ENCODE measurements at regions not wholly inside any gene's neighbourhood (a gene's known extent, or its start where the extent isn't known, plus 50 kb on each side); places are given as distances from the start of the nearest gene placed in this dataset.

GRCh38 chr7:124423863-124424262, 341.7 kb downstream of the GPR37 start:
- Histone ChIP-seq H3K9ac (ENCODE audit: insufficient read depth in 1 of 2, low read length in 2 of 2) (no peak overlapping the region), H3K27me3 (ENCODE audit: control insufficient read depth in 3 of 3, insufficient read depth in 3 of 3, low read length in 2 of 3) (no peaks in the 10 kb centered on the region), H3K4me1 (ENCODE audit: control insufficient read depth in 5 of 5, insufficient read depth in 5 of 5, low read length in 5 of 5) (no peaks in the 10 kb centered on the region), H3K4me3 (no peak overlapping the region), H3K9me3 (ENCODE audit: control insufficient read depth in 4 of 4, insufficient read depth in 3 of 4, low read length in 3 of 4) (no peaks in the 10 kb centered on the region), H3K27ac (ENCODE audit: low read depth in 1 of 2, low read length in 1 of 2) (no peak overlapping the region), H3K36me3 (ENCODE audit: control insufficient read depth in 4 of 4, insufficient read depth in 4 of 4, low read length in 4 of 4) (no peaks in the 10 kb centered on the region)
- TF ChIP-seq CTCF (IDR thresholded peaks at IDR 0.05; ENCODE audit: control extremely low read depth, extremely low read depth) = no peak
- DNase-seq (no peak), ATAC-seq (ENCODE audit: insufficient read depth, low FRiP score) (no peak)
- WGBS, 2 donors = 78 to 82% methylated on average over 3 of the region's 3 CpGs

- H3K9ac ChIP-seq (ENCODE audit: insufficient read depth in 1 of 2, low read length in 2 of 2) = no peak overlapping the region
- H3K36me3 ChIP-seq (ENCODE audit: control insufficient read depth in 4 of 4, insufficient read depth in 4 of 4, low read length in 4 of 4) = no peaks in the 10 kb centered on the region
- ATAC-seq (ENCODE audit: insufficient read depth, low FRiP score) = no peak
- no peak for DNase-seq
- no peaks in the 10 kb centered on the region for H3K9me3 ChIP-seq (ENCODE audit: control insufficient read depth in 4 of 4, insufficient read depth in 3 of 4, low read length in 3 of 4)
- no peaks in the 10 kb centered on the region for H3K4me1 ChIP-seq (ENCODE audit: control insufficient read depth in 5 of 5, insufficient read depth in 5 of 5, low read length in 5 of 5)
- no peak overlapping the region for H3K27ac ChIP-seq (ENCODE audit: low read depth in 1 of 2, low read length in 1 of 2)
- no peak overlapping the region for H3K4me3 ChIP-seq
- 84 to 85% methylated on average over 3 of the region's 3 CpGs for WGBS, 2 donors
- no peaks in the 10 kb centered on the region for H3K27me3 ChIP-seq (ENCODE audit: control insufficient read depth in 3 of 3, insufficient read depth in 3 of 3, low read length in 2 of 3)
- no peak for TF ChIP-seq CTCF (IDR thresholded peaks at IDR 0.05; ENCODE audit: control extremely low read depth, extremely low read depth)
Observed at GRCh38 chr7:124422081-124422480, 343.5 kb downstream of the GPR37 start.

- Histone ChIP-seq H3K36me3 (ENCODE audit: control insufficient read depth in 4 of 4, insufficient read depth in 4 of 4, low read length in 4 of 4) (no peaks in the 10 kb centered on the region), H3K4me1 (ENCODE audit: control insufficient read depth in 5 of 5, insufficient read depth in 5 of 5, low read length in 5 of 5) (no peaks in the 10 kb centered on the region), H3K27me3 (ENCODE audit: control insufficient read depth in 3 of 3, insufficient read depth in 3 of 3, low read length in 2 of 3) (no peaks in the 10 kb centered on the region), H3K4me3 (no peak overlapping the region), H3K9ac (ENCODE audit: insufficient read depth in 1 of 2, low read length in 2 of 2) (no peak overlapping the region), H3K27ac (ENCODE audit: low read depth in 1 of 2, low read length in 1 of 2) (no peak overlapping the region), H3K9me3 (ENCODE audit: control insufficient read depth in 4 of 4, insufficient read depth in 3 of 4, low read length in 3 of 4) (no peaks in the 10 kb centered on the region)
- no peak for ATAC-seq (ENCODE audit: insufficient read depth, low FRiP score)
- DNase-seq = no peak
- no peak for TF ChIP-seq CTCF (IDR thresholded peaks at IDR 0.05; ENCODE audit: control extremely low read depth, extremely low read depth)
- WGBS, 2 donors = 76 to 82% methylated on average over 2 of the region's 2 CpGs
Observed at GRCh38 chr7:124420367-124420766, 345.2 kb downstream of the GPR37 start.

GRCh38 chr7:124413029-124413428, 352.6 kb downstream of the GPR37 start:
- H3K9ac ChIP-seq (ENCODE audit: insufficient read depth in 1 of 2, low read length in 2 of 2) = no peak overlapping the region
- 38 to 48% methylated on average over 3 of the region's 3 CpGs for WGBS, 2 donors

More at GRCh38 chr7:124413029-124413428, 352.6 kb downstream of the GPR37 start:
- Histone ChIP-seq H3K4me3 (no peak overlapping the region), H3K27ac (ENCODE audit: low read depth in 1 of 2, low read length in 1 of 2) (no peak overlapping the region), H3K9me3 (ENCODE audit: control insufficient read depth in 4 of 4, insufficient read depth in 3 of 4, low read length in 3 of 4) (no peaks in the 10 kb centered on the region), H3K36me3 (ENCODE audit: control insufficient read depth in 4 of 4, insufficient read depth in 4 of 4, low read length in 4 of 4) (no peaks in the 10 kb centered on the region), H3K4me1 (ENCODE audit: control insufficient read depth in 5 of 5, insufficient read depth in 5 of 5, low read length in 5 of 5) (no peaks in the 10 kb centered on the region), H3K27me3 (ENCODE audit: control insufficient read depth in 3 of 3, insufficient read depth in 3 of 3, low read length in 2 of 3) (no peaks in the 10 kb centered on the region)
- no peak for TF ChIP-seq CTCF (IDR thresholded peaks at IDR 0.05; ENCODE audit: control extremely low read depth, extremely low read depth)
- DNase-seq = no peak
- no peak for ATAC-seq (ENCODE audit: insufficient read depth, low FRiP score)
